Smooth muscle cell (in vitro differentiated cells): ENCODE measurements at regions not wholly inside any gene's neighbourhood (a gene's known extent, or its start where the extent isn't known, plus 50 kb on each side); places are given as distances from the start of the nearest gene placed in this dataset.

Experiments
- DNase-seq: peaks from one replicate; lab custom pipeline; 2025; ENCODE audit not compliant: unreplicated experiment; lab: John Stamatoyannopoulos, UW
- H2AFZ ChIP-seq: fragments of 200-600 bp; sonication (generic); 2 replicates; pipeline ENCODE4 v1.6.0; 2016; ENCODE audit warnings: antibody characterized with exemption, low read depth, mild to moderate bottlenecking
- H3F3A ChIP-seq: fragments of 200-600 bp; sonication (generic); 2 replicates; pipeline ENCODE4 v1.6.0; 2017; ENCODE audit warnings: antibody characterized with exemption, low read depth
- H3K27ac ChIP-seq: fragments of 200-600 bp; sonication (generic); 2 replicates; pipeline ENCODE4 v1.5.1; 2016; ENCODE audit warnings: low read depth, mild to moderate bottlenecking
- H3K27me3 ChIP-seq: fragments of 200-600 bp; sonication (generic); 2 replicates; pipeline ENCODE4 v1.6.1; 2016; ENCODE audit warnings: low read depth, mild to moderate bottlenecking
- H3K36me3 ChIP-seq: fragments of 200-600 bp; sonication (generic); 2 replicates; pipeline ENCODE4 v1.5.1; 2016; ENCODE audit warnings: low read depth
- H3K4me1 ChIP-seq: fragments of 200-600 bp; sonication (generic); 2 replicates; pipeline ENCODE4 v1.5.1; 2016; ENCODE audit warnings: low read depth
- H3K4me2 ChIP-seq: fragments of 200-600 bp; sonication (generic); 2 replicates; pipeline ENCODE4 v1.6.0; 2016; ENCODE audit warnings: mild to moderate bottlenecking
- H3K4me3 ChIP-seq: fragments of 200-600 bp; sonication (generic); 2 replicates; pipeline ENCODE4 v1.5.1; 2016; ENCODE audit warnings: mild to moderate bottlenecking
- H3K79me2 ChIP-seq: fragments of 200-600 bp; sonication (generic); 2 replicates; pipeline ENCODE4 v1.6.0; 2016; ENCODE audit warnings: low read depth, mild to moderate bottlenecking
- H3K9ac ChIP-seq: fragments of 200-600 bp; sonication (generic); 2 replicates; pipeline ENCODE4 v1.6.0; 2016; ENCODE audit warnings: low read depth
- H3K9me3 ChIP-seq: fragments of 200-600 bp; sonication (generic); replicated peaks from 2 replicates; pipeline ENCODE4 v1.5.1; 2016; ENCODE audit warnings: low read depth
- H4K20me1 ChIP-seq: fragments of 200-600 bp; sonication (generic); 2 replicates; pipeline ENCODE4 v1.6.0; 2016; ENCODE audit warnings: low read depth
- CTCF ChIP-seq: fragments of 200-600 bp; sonication (generic); IDR thresholded peaks from 2 replicates; pipeline ENCODE4 v1.5.1; 2017; ENCODE audit warnings: borderline replicate concordance, mild to moderate bottlenecking, antibody characterized with exemption; ENCODE audit not compliant: insufficient read depth, poor library complexity, severe bottlenecking
- WGBS: methylation state at CpG from one replicate; pipeline ENCODE4 v1.1.7; 2016; ENCODE audit warnings: low lambda C conversion rate; 5-methylcytosine and 5-hydroxymethylcytosine counted together

- Histone ChIP-seq H3K4me2 (no peak overlapping the region), H3K4me3 (no peak overlapping the region), H2AFZ (no peak overlapping the region), H3K9me3 (no peaks in the 10 kb centered on the region), H3K27me3 (no peaks in the 10 kb centered on the region), H3K9ac (no peak overlapping the region), H4K20me1 (no peaks in the 10 kb centered on the region), H3K27ac (no peak overlapping the region), H3F3A (no peaks in the 10 kb centered on the region), H3K79me2 (no peaks in the 10 kb centered on the region), H3K36me3 (no peaks in the 10 kb centered on the region), H3K4me1 (no peaks in the 10 kb centered on the region)
- DNase-seq = no peak
- 91% methylated on average over 15 of the region's 18 CpGs for WGBS
- TF ChIP-seq CTCF = no peak
Observed at GRCh38 chr2:238965371-238966071, 117.6 kb downstream of the TWIST2 start.

GRCh38 chr2:238966072-238966937 is 118.4 kb downstream of the TWIST2 start:
- Histone ChIP-seq H3K9ac (no peak overlapping the region), H3K4me3 (no peak overlapping the region), H3K4me1 (no peaks in the 10 kb centered on the region), H3K9me3 (no peaks in the 10 kb centered on the region), H3K79me2 (no peaks in the 10 kb centered on the region), H2AFZ (no peak overlapping the region), H3F3A (no peaks in the 10 kb centered on the region), H4K20me1 (no peaks in the 10 kb centered on the region), H3K36me3 (no peaks in the 10 kb centered on the region), H3K4me2 (no peak overlapping the region), H3K27ac (no peak overlapping the region), H3K27me3 (no peaks in the 10 kb centered on the region)
- 95% methylated on average over 41 of the region's 46 CpGs for WGBS
- TF ChIP-seq CTCF = no peak
- DNase-seq = no peak

GRCh38 chr2:238967031-238967977 is 119.4 kb downstream of the TWIST2 start:
- H2AFZ ChIP-seq = no peak overlapping the region
- H3F3A ChIP-seq = no peaks in the 10 kb centered on the region
- H3K27me3 ChIP-seq = no peaks in the 10 kb centered on the region
- no peak overlapping the region for H3K9ac ChIP-seq
- no peak for TF ChIP-seq CTCF
- WGBS = 84% methylated on average over 43 of the region's 43 CpGs
- no peak overlapping the region for H3K27ac ChIP-seq
- no peaks in the 10 kb centered on the region for H3K4me1 ChIP-seq
- H3K9me3 ChIP-seq = no peaks in the 10 kb centered on the region
- no peaks in the 10 kb centered on the region for H4K20me1 ChIP-seq
- no peaks in the 10 kb centered on the region for H3K79me2 ChIP-seq
- H3K36me3 ChIP-seq = no peaks in the 10 kb centered on the region
- no peak overlapping the region for H3K4me2 ChIP-seq
- no peak overlapping the region for H3K4me3 ChIP-seq
- DNase-seq = no peak
